GM21423 (cell line): ENCODE measurements at regions not wholly inside any gene's neighbourhood (a gene's known extent, or its start where the extent isn't known, plus 50 kb on each side); places are given as distances from the start of the nearest gene placed in this dataset.
A peak's percentile ranks its signal among the peaks of the same experiment; 100 is the strongest.
"Not testable (repeated sequence)": the region's sequence is repeated elsewhere in the genome, so short reads cannot be mapped to it uniquely, and the experiment has no call there.

Source experiments
- ATAC-seq: cut with Tn5 transposase; IDR thresholded peaks from one replicate; pipeline ENCODE4 v1.9.1; 2021; ENCODE audit warnings: mild to moderate bottlenecking, moderate library complexity; ENCODE audit not compliant: unreplicated experiment

GRCh38 chr7:119228482-119228881, 1004.0 kb downstream of the ANKRD7 start:
- no peak for ATAC-seq

- ATAC-seq = no peak
Measured at GRCh38 chr7:119232091-119232490, 1007.6 kb downstream of the ANKRD7 start.

- no peak for ATAC-seq
Measured at GRCh38 chr7:119233015-119233414, 1008.5 kb downstream of the ANKRD7 start.

GRCh38 chr7:119252962-119253361, 1020.0 kb upstream of the KCND2 start:
- no peak for ATAC-seq

GRCh38 chr7:119254742-119255141, 1018.2 kb upstream of the KCND2 start:
- ATAC-seq = no peak

GRCh38 chr7:119256001-119256400, 1017.0 kb upstream of the KCND2 start:
- ATAC-seq = no peak

GRCh38 chr7:119256446-119257131, 1016.4 kb upstream of the KCND2 start:
- no peak for ATAC-seq

GRCh38 chr7:119266790-119267189, 1006.2 kb upstream of the KCND2 start:
- not testable (repeated sequence) for ATAC-seq

- ATAC-seq = peak; percentile 97
Measured at GRCh38 chr7:119270045-119270464, 1002.9 kb upstream of the KCND2 start.

GRCh38 chr7:119270644-119271043, 1002.3 kb upstream of the KCND2 start:
- no peak for ATAC-seq

GRCh38 chr7:119271147-119271779, 1001.7 kb upstream of the KCND2 start:
- ATAC-seq = no peak

GRCh38 chr7:119281181-119281846, 991.7 kb upstream of the KCND2 start:
- ATAC-seq = no peak

GRCh38 chr7:119283353-119283752, 989.6 kb upstream of the KCND2 start:
- ATAC-seq = no peak

GRCh38 chr7:119288416-119288815, 984.6 kb upstream of the KCND2 start:
- no peak for ATAC-seq

- not testable (repeated sequence) for ATAC-seq
Measured at GRCh38 chr7:119300341-119300740, 972.6 kb upstream of the KCND2 start.

- ATAC-seq = no peak
Measured at GRCh38 chr7:119320316-119320715, 952.7 kb upstream of the KCND2 start.

GRCh38 chr7:119329715-119330114, 943.3 kb upstream of the KCND2 start:
- ATAC-seq = no peak

- no peak for ATAC-seq
Measured at GRCh38 chr7:119335405-119335804, 937.6 kb upstream of the KCND2 start.

- ATAC-seq = no peak
Measured at GRCh38 chr7:119341822-119342221, 931.2 kb upstream of the KCND2 start.

- ATAC-seq = no peak
Measured at GRCh38 chr7:119343289-119343688, 929.7 kb upstream of the KCND2 start.

- ATAC-seq = no peak
Measured at GRCh38 chr7:119344466-119344865, 928.5 kb upstream of the KCND2 start.

GRCh38 chr7:119348491-119348890, 924.5 kb upstream of the KCND2 start:
- no peak for ATAC-seq
